DMS53 (cell line): ENCODE measurements at regions not wholly inside any gene's neighbourhood (a gene's known extent, or its start where the extent isn't known, plus 50 kb on each side); places are given as distances from the start of the nearest gene placed in this dataset.

Source experiments
- DNase-seq: peaks from one replicate; lab custom pipeline; 2025; lab: John Stamatoyannopoulos, UW

GRCh38 chr1:193909406-193910082, 723.1 kb upstream of the B3GALT2 start:
- DNase-seq: no peak

- no peak for DNase-seq
Measured at GRCh38 chr1:193905288-193906085, 719.1 kb upstream of the B3GALT2 start.

GRCh38 chr1:193891788-193892187, 705.4 kb upstream of the B3GALT2 start:
- DNase-seq: no peak

GRCh38 chr1:193890935-193891334, 704.5 kb upstream of the B3GALT2 start:
- no peak for DNase-seq

- DNase-seq: no peak
Measured at GRCh38 chr1:193884848-193885558, 698.6 kb upstream of the B3GALT2 start.

- peak; percentile 5 for DNase-seq
Measured at GRCh38 chr1:193877920-193878319, 691.5 kb upstream of the B3GALT2 start.

- DNase-seq: no peak
Measured at GRCh38 chr1:193868425-193868824, 682.0 kb upstream of the B3GALT2 start.

GRCh38 chr1:193856261-193856660, 669.8 kb upstream of the B3GALT2 start:
- DNase-seq: no peak

GRCh38 chr1:193850745-193851144, 664.3 kb upstream of the B3GALT2 start:
- DNase-seq: peak; percentile 31

- no peak for DNase-seq
Measured at GRCh38 chr1:193846876-193847604, 660.6 kb upstream of the B3GALT2 start.

GRCh38 chr1:193846411-193846810, 660.0 kb upstream of the B3GALT2 start:
- DNase-seq: no peak

- DNase-seq: no peak
Measured at GRCh38 chr1:193841857-193842256, 655.4 kb upstream of the B3GALT2 start.

GRCh38 chr1:193831465-193831864, 645.1 kb upstream of the B3GALT2 start:
- no peak for DNase-seq

- DNase-seq: no peak
Measured at GRCh38 chr1:193827516-193827915, 641.1 kb upstream of the B3GALT2 start.

- no peak for DNase-seq
Measured at GRCh38 chr1:193819376-193819775, 633.0 kb upstream of the B3GALT2 start.

GRCh38 chr1:193807208-193807607, 620.8 kb upstream of the B3GALT2 start:
- DNase-seq: no peak

- no peak for DNase-seq
Measured at GRCh38 chr1:193806079-193807048, 620.0 kb upstream of the B3GALT2 start.

- DNase-seq: peak; percentile 36
Measured at GRCh38 chr1:193799948-193800690, 613.7 kb upstream of the B3GALT2 start.

- DNase-seq: no peak
Measured at GRCh38 chr1:193799371-193799770, 613.0 kb upstream of the B3GALT2 start.

- no peak for DNase-seq
Measured at GRCh38 chr1:193794239-193794638, 607.8 kb upstream of the B3GALT2 start.
